ENCODE measurements at regions not wholly inside any gene's neighbourhood (a gene's known extent, or its start where the extent isn't known, plus 50 kb on each side); places are given as distances from the start of the nearest gene placed in this dataset.

- no peak for TF ChIP-seq CUX1 (IDR thresholded peaks at IDR 0.05; ENCODE audit: insufficient replicate concordance, low read depth, low read length)
- no peak for TF ChIP-seq ZBED1 (IDR thresholded peaks at IDR 0.05; ENCODE audit: borderline replicate concordance)
- TF ChIP-seq SREBF2 (IDR thresholded peaks at IDR 0.05; ENCODE audit: low read length) = no peak
- TF ChIP-seq ASH2L (IDR thresholded peaks at IDR 0.05; ENCODE audit: borderline replicate concordance, low read depth) = no peak
- TF ChIP-seq, protein P1, sequence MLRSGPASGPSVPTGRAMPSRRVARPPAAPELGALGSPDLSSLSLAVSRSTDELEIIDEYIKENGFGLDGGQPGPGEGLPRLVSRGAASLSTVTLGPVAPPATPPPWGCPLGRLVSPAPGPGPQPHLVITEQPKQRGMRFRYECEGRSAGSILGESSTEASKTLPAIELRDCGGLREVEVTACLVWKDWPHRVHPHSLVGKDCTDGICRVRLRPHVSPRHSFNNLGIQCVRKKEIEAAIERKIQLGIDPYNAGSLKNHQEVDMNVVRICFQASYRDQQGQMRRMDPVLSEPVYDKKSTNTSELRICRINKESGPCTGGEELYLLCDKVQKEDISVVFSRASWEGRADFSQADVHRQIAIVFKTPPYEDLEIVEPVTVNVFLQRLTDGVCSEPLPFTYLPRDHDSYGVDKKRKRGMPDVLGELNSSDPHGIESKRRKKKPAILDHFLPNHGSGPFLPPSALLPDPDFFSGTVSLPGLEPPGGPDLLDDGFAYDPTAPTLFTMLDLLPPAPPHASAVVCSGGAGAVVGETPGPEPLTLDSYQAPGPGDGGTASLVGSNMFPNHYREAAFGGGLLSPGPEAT (IDR thresholded peaks at IDR 0.05; ENCODE audit: low read depth) = no peak
- TF ChIP-seq EGR1 (IDR thresholded peaks at IDR 0.05; ENCODE audit: borderline replicate concordance in 1 of 2, low read depth in 2 of 2, low read length in 2 of 2) = no peak
- no peak for TF ChIP-seq BMI1 (IDR thresholded peaks at IDR 0.05; ENCODE audit: borderline replicate concordance)
- TF ChIP-seq SMAD1 (IDR thresholded peaks at IDR 0.05; ENCODE audit: low read depth, partially characterized antibody) = no peak
- TF ChIP-seq, protein P2, sequence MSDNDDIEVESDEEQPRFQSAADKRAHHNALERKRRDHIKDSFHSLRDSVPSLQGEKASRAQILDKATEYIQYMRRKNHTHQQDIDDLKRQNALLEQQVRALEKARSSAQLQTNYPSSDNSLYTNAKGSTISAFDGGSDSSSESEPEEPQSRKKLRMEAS (IDR thresholded peaks at IDR 0.05; ENCODE audit: low read depth, low read length) = no peak
Measured at GRCh38 chrX:69015564-69016292, 149.5 kb downstream of the PJA1 start (continued).

Data from GM12878 (cell line).